ENCODE measurements at regions not wholly inside any gene's neighbourhood (a gene's known extent, or its start where the extent isn't known, plus 50 kb on each side); places are given as distances from the start of the nearest gene placed in this dataset.
"Not testable (repeated sequence)": the region's sequence is repeated elsewhere in the genome, so short reads cannot be mapped to it uniquely, and the experiment has no call there.

GRCh38 chr9:3742586-3742985 is 216.8 kb upstream of the RFX3 start:
- H3K9me3 ChIP-seq (ENCODE audit: control insufficient read depth, low read length) = no peaks in the 10 kb centered on the region
- H3K27ac ChIP-seq = no peak overlapping the region
- H3K36me3 ChIP-seq (ENCODE audit: control insufficient read depth, insufficient read depth, low read length) = no peaks in the 10 kb centered on the region
- no peaks in the 10 kb centered on the region for H3K4me1 ChIP-seq
- H3K4me2 ChIP-seq (ENCODE audit: low read length) = no peak overlapping the region
- H3K4me3 ChIP-seq (ENCODE audit: low read depth, low read length) = no peak overlapping the region
- no peak overlapping the region for H3K9ac ChIP-seq
- no peaks in the 10 kb centered on the region for H3K79me2 ChIP-seq
- TF ChIP-seq, protein P1, sequence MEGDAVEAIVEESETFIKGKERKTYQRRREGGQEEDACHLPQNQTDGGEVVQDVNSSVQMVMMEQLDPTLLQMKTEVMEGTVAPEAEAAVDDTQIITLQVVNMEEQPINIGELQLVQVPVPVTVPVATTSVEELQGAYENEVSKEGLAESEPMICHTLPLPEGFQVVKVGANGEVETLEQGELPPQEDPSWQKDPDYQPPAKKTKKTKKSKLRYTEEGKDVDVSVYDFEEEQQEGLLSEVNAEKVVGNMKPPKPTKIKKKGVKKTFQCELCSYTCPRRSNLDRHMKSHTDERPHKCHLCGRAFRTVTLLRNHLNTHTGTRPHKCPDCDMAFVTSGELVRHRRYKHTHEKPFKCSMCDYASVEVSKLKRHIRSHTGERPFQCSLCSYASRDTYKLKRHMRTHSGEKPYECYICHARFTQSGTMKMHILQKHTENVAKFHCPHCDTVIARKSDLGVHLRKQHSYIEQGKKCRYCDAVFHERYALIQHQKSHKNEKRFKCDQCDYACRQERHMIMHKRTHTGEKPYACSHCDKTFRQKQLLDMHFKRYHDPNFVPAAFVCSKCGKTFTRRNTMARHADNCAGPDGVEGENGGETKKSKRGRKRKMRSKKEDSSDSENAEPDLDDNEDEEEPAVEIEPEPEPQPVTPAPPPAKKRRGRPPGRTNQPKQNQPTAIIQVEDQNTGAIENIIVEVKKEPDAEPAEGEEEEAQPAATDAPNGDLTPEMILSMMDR (IDR thresholded peaks at IDR 0.05) = no peak
- H3K27me3 ChIP-seq (ENCODE audit: control insufficient read depth, insufficient read depth, low read length) = no peaks in the 10 kb centered on the region
- no peak overlapping the region for H2AFZ ChIP-seq

- H3K79me2 ChIP-seq = no peaks in the 10 kb centered on the region
- no peaks in the 10 kb centered on the region for H3K36me3 ChIP-seq (ENCODE audit: control insufficient read depth, insufficient read depth, low read length)
- no peaks in the 10 kb centered on the region for H3K27me3 ChIP-seq (ENCODE audit: control insufficient read depth, insufficient read depth, low read length)
- H3K27ac ChIP-seq = no peak overlapping the region
- H3K4me2 ChIP-seq (ENCODE audit: low read length) = peak overlapping the region; percentile 76
- H2AFZ ChIP-seq = no peak overlapping the region
- H3K4me3 ChIP-seq (ENCODE audit: low read depth, low read length) = no peak overlapping the region
- H3K9ac ChIP-seq = no peak overlapping the region
- no peaks in the 10 kb centered on the region for H3K4me1 ChIP-seq
- no peaks in the 10 kb centered on the region for H3K9me3 ChIP-seq (ENCODE audit: control insufficient read depth, low read length)
- TF ChIP-seq, protein P1 (IDR thresholded peaks at IDR 0.05) = no peak
These were observed 215.9 kb upstream of the RFX3 start for GRCh38 chr9:3741729-3742128.

DNA sequence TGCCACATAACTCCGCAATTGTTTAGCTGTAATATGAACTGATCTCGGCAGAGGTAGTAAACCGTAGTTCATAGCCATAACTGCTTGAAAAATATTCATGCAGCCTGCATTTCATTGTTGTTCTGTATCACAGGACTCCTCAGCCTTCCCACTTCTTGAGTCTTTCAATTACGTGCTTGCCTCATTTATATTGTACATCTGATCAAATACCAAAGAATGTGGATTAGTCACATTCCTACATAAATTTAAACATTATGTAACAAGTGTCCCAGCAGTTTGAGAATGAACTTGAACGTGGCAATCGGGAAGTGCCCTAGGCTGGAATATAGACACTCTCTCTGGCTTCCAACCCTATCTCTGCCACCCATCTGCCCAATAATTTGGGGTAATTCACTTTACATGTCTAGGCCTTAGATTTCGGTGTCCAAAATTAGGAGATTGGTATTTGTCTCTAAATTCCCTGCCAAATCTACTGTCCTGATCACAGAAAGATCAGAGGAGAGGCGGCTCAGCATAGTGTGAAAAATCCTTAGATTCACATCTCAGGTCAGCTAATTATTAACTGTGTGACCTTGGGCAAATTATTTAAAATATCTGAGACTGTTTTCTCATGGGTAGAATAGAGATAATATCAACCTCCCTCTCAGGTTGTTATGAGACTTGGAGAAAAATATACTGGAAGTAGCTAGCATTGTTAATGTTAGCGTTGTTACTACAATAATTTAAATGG is 215.1 kb upstream of the RFX3 start:
- Histone ChIP-seq H3K9me3 (ENCODE audit: control insufficient read depth, low read length) (no peaks in the 10 kb centered on the region), H3K79me2 (no peaks in the 10 kb centered on the region), H3K36me3 (ENCODE audit: control insufficient read depth, insufficient read depth, low read length) (no peaks in the 10 kb centered on the region), H3K4me3 (ENCODE audit: low read depth, low read length) (peak overlapping the region; percentile 28), H3K27me3 (ENCODE audit: control insufficient read depth, insufficient read depth, low read length) (no peaks in the 10 kb centered on the region), H3K4me2 (ENCODE audit: low read length) (peak overlapping the region; percentile 76), H3K27ac (no peak overlapping the region), H3K4me1 (no peaks in the 10 kb centered on the region), H3K9ac (no peak overlapping the region), H2AFZ (no peak overlapping the region)
- TF ChIP-seq, protein P1 (IDR thresholded peaks at IDR 0.05) = no peak

DNA sequence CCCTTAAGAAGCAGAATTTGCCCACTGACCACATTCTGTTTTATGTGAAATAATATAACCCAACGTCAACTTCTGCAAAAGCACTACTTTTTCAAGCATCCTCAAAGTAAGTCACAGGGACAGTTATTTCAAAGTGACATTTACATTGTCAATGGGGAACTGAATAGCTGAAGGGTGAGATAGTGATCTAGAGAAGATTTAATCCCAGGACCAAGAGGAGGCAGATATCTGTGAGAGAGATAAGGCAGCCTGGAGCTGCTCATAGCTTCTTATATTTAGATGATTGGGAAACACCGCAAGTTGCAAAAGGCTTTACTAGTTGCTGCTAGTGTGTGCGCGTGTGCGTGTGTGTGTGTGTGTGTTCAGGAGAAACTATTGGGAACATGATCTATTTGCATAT is 210.4 kb upstream of the RFX3 start:
- Histone ChIP-seq H3K27me3 (ENCODE audit: control insufficient read depth, insufficient read depth, low read length) (no peaks in the 10 kb centered on the region), H3K79me2 (no peaks in the 10 kb centered on the region), H3K9me3 (ENCODE audit: control insufficient read depth, low read length) (no peaks in the 10 kb centered on the region), H2AFZ (no peak overlapping the region), H3K4me1 (peaks cover 2% of the 10 kb centered on the region), H3K36me3 (ENCODE audit: control insufficient read depth, insufficient read depth, low read length) (no peaks in the 10 kb centered on the region), H3K27ac (no peak overlapping the region), H3K4me2 (ENCODE audit: low read length) (no peak overlapping the region), H3K4me3 (ENCODE audit: low read depth, low read length) (no peak overlapping the region), H3K9ac (no peak overlapping the region)
- TF ChIP-seq, protein P1 (IDR thresholded peaks at IDR 0.05) = no peak

DNA sequence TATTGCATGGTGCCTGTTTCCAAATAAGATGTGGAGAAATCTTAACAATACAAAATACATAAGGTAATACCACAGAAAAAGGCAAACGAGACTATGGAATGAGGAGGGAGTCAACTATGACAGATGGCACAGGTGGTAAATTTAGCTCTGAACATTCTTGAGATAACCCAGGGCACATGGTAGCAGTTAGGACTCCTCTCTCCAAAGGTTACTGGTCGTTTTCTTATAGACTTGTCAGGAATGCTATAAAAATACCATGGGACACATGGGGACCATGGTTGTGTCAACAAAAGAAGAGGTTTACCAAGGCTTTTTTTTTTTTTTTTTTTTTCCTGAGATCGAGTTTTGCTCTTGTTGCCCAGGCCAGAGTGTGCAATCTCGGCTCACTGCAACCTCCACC is 209.4 kb upstream of the RFX3 start:
- Histone ChIP-seq H3K4me1 (peaks cover 2% of the 10 kb centered on the region), H3K9me3 (ENCODE audit: control insufficient read depth, low read length) (no peaks in the 10 kb centered on the region), H3K4me3 (ENCODE audit: low read depth, low read length) (no peak overlapping the region), H3K36me3 (ENCODE audit: control insufficient read depth, insufficient read depth, low read length) (no peaks in the 10 kb centered on the region), H3K4me2 (ENCODE audit: low read length) (no peak overlapping the region), H3K27ac (no peak overlapping the region), H3K79me2 (no peaks in the 10 kb centered on the region), H3K9ac (no peak overlapping the region), H2AFZ (no peak overlapping the region), H3K27me3 (ENCODE audit: control insufficient read depth, insufficient read depth, low read length) (no peaks in the 10 kb centered on the region)
- TF ChIP-seq, protein P1 (IDR thresholded peaks at IDR 0.05) = no peak

GRCh38 chr9:3733527-3734262 is 207.9 kb upstream of the RFX3 start:
- not testable (repeated sequence) for H3K79me2 ChIP-seq; H3K36me3 ChIP-seq (ENCODE audit: control insufficient read depth, insufficient read depth, low read length); H3K4me2 ChIP-seq (ENCODE audit: low read length); H3K9ac ChIP-seq; H3K27me3 ChIP-seq (ENCODE audit: control insufficient read depth, insufficient read depth, low read length); H3K4me1 ChIP-seq; H3K9me3 ChIP-seq (ENCODE audit: control insufficient read depth, low read length); H3K27ac ChIP-seq; H2AFZ ChIP-seq; H3K4me3 ChIP-seq (ENCODE audit: low read depth, low read length)

All from parathyroid adenoma (tissue), 2 donors.